ENCODE measurements at regions not wholly inside any gene's neighbourhood (a gene's known extent, or its start where the extent isn't known, plus 50 kb on each side); places are given as distances from the start of the nearest gene placed in this dataset.

GRCh38 chr4:137664046-137664387, 131.7 kb upstream of the PCDH18 start:
- no peak for DNase-seq

DNA sequence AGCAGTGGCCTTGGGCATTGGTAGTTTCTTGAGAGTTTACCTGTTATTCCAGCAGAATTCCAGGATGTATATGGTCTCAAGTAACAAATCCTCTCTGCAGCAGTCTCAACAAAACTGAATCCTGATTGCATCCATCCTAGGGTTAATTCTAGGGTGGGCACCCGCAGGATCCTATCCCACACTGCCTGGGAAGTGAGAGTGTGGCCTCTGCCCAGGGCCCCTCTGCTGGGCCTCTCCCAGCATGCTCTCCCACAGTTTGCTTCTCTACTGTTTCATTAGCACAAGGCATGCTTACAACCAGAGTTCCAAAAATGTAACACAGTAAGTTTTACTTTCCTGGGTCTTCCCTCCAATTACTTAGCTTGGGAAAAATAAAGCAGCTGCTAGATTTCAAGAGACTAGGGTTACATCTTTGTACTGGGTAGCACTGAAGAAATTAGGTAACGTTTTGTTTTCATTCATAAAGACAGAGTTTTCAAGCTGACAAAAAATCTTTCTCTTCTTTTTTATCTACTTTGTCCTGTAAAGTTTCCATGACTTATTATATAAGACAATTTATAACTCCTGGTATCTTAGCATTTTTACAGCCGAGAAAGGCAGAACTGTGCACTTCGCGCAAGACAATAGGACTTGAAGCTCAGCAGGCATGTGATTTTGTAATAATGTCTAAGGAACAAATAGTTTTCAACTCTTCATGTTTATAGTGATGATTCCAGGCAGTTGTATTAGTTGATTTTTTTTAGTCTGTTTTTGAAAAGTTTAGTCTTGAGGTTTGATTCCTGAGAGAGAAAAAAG, 131.2 kb upstream of the PCDH18 start:
- DNase-seq, result no peak

DNA sequence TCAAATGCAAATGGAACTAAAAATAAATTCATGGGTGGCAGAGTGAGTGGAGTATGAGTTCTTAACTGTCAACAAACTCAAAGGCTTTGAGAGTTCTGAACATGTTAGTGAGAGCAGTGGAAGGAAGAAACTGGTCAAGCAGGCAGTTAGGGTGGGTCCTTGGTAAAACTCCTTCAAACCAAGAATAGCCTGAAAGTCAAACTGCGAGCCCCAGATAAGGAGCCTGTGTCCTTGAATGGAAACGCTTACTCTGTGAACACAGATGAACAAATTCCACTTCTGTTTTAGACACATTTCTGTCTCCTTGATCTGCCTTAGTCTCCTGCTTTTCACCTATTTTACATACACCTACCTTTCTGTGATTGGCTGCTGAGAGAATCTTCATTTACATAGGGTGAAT, 129.4 kb upstream of the PCDH18 start:
- DNase-seq, result no peak

DNA sequence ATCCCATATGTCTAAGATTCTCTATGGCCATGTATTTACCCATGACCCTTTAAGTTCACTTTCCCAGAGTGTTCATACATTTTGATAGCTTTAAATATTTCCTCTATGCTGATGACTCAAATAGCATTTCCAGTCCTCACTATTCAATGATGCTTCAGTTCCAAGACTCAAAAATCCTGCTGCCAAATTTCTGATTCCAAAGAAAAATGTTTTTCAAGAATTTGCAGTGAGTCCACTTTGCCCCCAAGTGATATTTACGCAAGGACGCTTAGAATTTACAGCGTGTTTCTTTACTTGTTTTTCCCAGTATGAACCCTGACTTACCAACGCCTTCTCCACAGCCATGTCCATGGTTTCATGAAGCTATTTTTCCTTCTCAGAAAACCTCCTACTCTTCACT, 127.9 kb upstream of the PCDH18 start:
- DNase-seq, result no peak

DNA sequence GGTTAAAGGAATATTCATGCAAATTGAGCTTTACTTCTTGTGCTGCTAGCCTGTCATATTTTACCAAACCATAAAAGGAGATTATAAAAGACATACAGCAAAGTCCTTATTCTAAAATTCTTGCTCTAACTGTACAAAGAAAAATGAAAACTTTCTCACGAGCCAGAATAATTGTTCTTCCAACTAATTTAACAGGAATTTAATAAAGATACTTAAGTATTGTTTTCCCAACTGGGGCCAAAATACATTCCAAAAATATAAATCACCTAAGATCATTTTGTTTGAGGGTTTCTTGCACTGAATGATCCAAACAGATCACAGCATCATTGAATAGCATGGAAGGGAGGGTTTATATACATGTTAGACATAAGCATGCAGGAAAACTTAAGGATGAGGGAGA, 127.1 kb upstream of the PCDH18 start:
- DNase-seq, result no peak

DNA sequence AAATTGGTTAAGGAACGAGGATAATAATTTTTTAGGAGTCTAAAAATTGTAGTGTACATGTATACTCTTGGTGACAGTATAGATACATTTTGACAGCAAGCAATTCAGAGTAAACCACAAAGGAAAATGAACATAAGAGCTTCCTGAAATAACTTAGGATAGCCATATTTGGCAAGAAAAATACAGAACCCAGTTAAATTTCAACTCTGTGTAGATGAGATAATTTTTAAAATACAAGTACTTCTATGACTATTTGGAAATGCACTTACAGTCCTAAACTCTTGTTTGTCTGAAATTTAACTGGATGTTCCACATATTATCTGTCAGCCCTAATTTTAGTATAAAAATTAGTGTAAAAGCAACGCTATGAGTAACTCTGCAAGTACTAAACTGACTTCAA, 124.4 kb upstream of the PCDH18 start:
- DNase-seq, result no peak

GRCh38 chr4:137655302-137655701, 123.0 kb upstream of the PCDH18 start:
- DNase-seq, result no peak

DNA sequence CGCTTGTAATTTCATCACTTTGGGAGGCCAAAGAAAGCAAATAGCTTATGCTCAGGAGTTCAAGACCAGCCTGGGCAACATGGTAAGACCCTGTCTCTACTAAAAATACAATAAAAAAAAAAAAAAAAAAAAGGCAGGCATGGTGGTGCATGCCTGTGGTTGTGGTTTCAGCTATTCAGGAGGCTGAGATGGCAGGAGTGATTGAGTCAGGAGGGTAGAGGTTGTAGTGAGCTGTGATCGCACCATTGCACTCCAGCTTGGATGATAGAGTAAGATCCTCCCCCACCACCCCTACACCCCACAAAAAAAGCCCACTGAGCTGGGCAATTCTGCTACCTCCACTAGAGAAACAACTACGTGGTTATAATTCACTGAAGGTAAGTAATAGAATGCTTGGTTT, 118.8 kb upstream of the PCDH18 start:
- DNase-seq, result no peak

DNA sequence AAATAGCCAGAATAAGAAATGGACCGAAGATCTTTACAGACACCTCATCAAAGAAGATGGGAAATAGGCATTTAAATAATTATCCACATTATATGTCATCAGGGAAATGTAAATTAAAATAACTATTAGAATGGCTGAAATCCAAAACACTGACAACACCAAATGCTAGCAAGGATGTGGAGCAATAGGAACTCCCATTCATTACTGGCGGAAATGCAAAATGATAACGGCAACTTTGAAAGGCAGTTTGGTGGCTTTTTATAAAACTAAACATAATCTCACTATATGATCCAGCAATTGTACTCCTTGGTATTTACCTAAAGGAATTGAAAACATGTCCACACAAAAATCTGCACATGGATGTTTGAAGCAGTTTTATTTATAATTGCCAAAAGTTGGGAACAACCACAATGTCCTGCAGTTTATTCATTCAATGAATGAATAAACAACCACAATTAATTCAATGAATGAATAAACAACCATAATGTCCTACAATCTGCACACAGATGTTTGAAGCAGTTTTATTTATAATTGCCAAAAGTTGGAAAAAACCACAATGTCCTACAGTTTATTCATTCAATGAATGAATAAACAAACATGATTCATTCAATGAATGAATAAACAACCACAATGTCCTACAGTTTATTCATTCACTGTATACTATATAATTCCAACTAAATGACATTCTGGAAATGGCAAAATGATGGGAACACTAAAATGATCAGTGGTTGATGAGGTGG, 117.6 kb upstream of the PCDH18 start:
- DNase-seq, result no peak

DNA sequence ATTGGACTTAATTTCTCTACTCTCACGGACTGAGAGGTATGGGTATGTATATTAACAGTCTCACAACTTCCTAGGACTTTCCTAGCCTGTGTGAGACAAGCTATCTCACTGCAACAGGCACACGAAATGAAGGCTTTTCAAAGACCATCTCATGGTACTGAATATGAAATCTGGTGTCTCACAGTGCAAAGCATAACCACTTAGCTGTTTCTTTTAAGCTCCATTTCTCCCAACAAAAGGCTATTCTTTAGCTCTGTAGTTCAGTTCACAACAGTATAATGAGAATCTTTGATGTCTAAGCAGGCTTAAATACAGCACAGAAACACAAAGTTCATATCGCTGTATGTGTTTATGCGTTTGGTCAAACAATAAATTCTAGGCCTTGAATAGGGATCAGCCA, 116.2 kb upstream of the PCDH18 start:
- no peak for DNase-seq

DNA sequence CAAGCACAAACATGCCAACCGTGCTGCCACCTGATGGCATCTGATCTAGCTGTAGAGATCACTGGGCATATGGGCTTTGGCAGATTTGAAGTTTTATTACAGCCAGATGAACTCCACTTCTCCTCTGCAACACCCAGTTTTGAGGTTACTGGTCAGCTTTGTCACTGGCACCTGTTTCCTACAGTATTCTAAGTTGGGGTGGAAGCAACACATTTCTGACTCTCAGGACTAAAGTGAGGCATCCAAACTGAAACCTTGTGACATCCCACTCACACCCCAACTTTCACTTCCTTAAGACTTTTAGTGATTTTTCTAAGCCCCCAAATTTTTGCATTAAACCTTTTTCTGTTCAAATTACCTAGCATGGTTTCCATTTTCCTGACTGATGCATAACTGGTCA, 115.1 kb upstream of the PCDH18 start:
- no peak for DNase-seq

- DNase-seq, result no peak
Measured at GRCh38 chr4:137644201-137644600, 111.9 kb upstream of the PCDH18 start.

DNA sequence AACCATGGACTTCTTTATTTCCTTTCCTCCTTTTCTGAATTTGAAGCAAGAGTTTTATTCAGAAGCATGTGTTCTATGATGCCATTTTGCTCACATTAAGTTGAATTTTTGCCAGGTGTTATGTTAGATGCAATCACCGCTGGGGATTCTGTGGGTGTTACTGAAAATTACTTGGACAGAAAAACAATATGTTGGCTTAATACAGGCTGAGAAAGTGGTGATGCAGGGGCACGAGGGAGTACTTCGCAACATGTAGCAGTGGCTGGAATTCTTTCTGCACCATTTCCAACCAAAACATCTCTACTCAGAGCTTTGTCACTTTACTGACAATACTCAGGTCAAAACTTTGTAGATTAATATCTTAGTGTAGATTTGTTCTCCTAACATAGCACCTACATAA, 109.2 kb upstream of the PCDH18 start:
- DNase-seq, result no peak

GRCh38 chr4:137640838-137641158, 108.5 kb upstream of the PCDH18 start:
- DNase-seq, result no peak

DNA sequence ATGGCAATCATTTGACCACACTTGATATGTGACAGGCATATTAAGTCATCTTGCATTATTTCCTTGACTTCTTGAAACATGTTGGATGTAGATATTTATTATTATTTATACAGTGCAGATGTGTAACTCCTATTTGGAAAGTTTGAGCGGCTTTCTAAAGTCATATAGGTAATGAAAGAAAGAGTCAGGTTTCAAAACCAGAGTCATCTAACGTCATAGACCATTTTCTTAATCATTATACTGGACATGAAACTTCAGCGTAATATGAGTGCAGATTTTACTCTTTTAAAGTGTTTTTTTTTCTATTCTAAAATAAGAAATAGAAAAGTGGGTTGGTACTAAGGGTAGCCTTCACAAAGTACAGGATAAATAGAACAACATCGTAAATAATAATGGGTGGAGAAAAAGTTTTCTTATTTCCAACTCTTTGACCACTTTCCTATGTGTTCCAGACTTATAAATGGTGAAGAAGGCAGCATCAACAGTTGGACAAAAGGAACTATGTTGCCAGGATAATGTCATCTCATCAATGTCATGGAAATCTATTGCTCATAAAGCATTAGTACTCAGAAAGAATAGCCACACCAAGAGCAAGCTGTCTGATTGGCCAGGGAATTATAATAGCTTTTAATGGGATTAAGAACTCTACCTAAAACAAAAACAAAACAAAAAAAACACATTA, 108.0 kb upstream of the PCDH18 start:
- DNase-seq, result no peak

DNA sequence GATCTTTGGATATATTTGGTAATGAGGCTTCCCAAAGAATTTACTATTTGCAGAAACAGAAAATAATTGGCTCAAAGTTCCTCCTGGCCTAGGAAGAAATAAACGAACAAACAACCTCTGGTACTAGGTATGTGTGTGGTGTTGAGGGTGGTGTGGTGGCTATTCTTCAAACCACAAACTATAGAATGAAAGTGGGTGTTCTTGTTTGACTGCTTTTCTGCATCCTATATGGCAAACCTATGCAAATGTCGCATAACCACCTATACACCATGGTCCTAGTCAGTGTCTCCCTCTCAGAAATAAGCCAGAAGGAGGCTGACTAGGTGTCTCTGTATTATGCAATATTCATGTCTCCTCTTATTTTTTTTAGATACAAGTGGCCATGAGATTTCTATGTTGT, 106.6 kb upstream of the PCDH18 start:
- DNase-seq, result no peak

- no peak for DNase-seq
Measured at GRCh38 chr4:137635601-137636000, 103.3 kb upstream of the PCDH18 start.

- no peak for DNase-seq
Measured at GRCh38 chr4:137635108-137635507, 102.8 kb upstream of the PCDH18 start.

GRCh38 chr4:137632842-137633241, 100.5 kb upstream of the PCDH18 start:
- no peak for DNase-seq

DNA sequence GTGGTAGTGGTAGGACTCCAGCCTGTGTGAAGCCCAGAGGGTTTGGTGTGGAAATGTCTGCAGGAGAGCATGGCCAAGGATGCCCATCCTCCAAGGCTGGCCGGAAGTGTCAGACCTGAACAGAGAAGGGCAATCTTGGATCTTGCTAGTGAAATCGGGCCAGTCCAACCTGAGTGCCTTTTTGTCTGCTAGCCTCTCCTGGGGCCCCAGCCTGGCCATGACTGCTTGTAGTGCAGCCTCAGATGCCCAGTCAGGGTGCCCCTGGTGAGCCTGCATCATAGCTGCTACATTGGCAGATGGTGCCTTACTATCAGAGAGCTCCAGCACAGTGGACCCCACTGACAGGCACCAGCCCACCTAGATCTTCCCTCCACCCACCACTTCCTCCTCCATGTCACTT, 99.3 kb upstream of the PCDH18 start:
- DNase-seq, result no peak

DNA sequence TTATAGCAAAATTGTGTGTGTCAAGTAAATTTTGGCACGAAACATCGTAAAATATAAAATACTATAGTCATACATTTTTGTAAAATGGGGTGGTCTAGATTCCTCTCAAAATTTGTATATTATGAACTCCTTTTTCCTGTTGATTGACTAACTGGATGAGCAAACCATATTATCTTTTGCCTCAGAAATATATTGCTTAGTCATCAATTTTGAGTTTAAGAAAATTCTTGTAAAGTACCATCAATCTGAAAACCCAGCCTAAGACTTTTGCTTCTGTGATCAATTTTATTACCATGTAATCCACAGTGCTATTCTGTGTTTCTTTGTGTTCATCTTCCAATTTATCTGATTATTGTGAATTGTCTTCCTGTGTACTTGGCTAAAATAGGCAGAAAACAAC, 98.0 kb upstream of the PCDH18 start:
- DNase-seq, result no peak

DNA sequence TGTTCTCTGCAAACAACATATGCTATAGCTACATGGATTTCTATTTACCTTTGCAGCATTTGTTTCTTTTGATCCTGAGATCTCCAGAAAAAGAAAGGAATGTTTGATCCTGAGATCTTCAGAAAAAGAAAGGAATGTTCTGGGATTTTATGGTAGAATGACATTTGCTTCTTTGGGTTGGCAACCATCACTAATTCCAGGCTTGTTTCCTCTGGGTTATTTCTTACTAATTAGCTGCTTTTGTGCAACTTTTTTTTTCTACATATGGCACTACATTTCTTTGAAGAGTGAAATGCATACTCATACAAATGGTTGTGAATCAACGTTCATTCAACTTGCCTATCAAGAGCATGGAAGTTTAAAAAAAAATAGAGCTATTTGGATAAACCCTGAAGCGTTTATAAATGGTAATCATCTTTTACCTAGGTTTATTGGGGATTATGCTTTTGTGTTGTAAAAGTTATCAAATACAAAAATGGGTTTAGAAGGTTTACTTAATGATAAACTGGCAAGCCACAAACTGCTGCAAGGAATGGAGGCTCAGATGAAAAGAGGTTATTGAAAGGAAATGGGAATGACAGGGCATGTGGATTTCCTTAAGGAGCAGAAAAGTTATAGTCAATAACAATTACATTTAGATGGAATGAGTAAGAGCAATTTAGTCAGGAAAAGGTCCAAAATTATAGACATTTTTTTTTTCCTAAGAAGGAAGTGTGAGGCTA, 95.6 kb upstream of the PCDH18 start:
- no peak for DNase-seq

DNA sequence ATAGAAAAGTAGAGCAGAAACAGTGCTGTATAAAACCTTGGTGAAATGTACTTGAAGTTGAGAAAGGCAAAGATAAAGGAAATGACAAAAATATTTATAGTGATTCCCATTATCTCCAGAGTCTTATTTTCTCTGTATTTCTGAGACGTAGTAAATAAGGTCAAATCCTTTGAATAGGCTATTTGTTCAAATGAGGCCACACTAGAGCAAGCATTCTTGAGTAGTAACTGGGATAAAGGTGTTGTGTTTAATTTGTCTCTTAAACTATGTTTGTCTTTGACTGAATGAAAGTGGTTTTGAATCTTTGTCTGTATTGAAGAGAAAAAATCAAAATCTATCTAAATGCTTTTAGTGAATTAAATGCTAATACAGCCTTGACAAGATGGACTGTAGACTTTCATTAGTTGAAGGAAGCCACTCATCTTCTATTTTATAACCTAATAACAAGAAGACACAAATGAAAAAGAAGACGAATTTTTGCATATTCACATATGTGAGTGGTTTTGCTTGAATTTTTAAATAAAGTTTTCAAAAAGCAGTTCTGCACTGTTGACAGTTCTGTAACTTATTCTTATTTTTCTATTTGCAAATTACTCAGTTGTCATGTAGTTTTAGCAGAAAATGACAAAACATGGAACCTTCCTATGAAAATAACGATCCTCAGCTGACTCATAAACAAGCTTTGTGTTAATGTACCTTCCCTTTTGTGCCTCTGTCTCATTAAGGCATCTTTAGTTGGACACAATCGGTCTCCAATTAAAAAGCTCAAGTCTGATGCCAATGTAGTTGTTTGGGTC, 94.8 kb upstream of the PCDH18 start:
- DNase-seq, result no peak

Data from CD4-positive, alpha-beta T cell treated with Interleukin-21 for 1 hour (primary cell).